ENCODE measurements at regions not wholly inside any gene's neighbourhood (a gene's known extent, or its start where the extent isn't known, plus 50 kb on each side); places are given as distances from the start of the nearest gene placed in this dataset.

DNA sequence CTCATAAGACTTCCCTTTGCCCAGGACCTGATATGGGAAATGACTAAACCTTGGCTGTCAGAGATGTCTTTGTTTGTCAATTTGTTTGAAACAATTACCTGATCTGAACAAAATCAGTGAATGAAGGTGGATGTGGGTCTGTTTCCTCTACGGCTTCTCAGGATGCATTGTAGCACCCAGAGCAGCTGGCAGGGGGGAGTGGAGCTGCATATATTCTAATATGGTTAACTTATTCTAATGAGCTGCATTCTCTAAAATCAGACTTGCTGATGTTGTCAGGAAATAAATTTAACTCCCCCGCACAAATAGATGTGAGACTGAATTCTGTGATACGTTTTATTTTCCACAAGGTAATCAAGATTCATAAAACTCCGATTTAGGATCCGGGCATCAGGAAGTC lies 665.4 kb downstream of the MAT2B start:
- H3K27me3 ChIP-seq (ENCODE audit: low read depth, low read length), result no peaks in the 10 kb centered on the region
- no peaks in the 10 kb centered on the region for H3K4me1 ChIP-seq (ENCODE audit: control insufficient read depth in 1 of 2, insufficient read depth in 2 of 2, low read length in 2 of 2)
- no peak overlapping the region for H3K4me3 ChIP-seq (ENCODE audit: low read depth in 1 of 2, low read length in 2 of 2)
- no peaks in the 10 kb centered on the region for H3K9me3 ChIP-seq (ENCODE audit: control insufficient read depth in 1 of 2, low read length in 2 of 2)
- no peaks in the 10 kb centered on the region for H3K36me3 ChIP-seq (ENCODE audit: control insufficient read depth in 1 of 2, insufficient read depth in 2 of 2, low read length in 2 of 2)
- H3K27ac ChIP-seq (ENCODE audit: low read length), result no peak overlapping the region

DNA sequence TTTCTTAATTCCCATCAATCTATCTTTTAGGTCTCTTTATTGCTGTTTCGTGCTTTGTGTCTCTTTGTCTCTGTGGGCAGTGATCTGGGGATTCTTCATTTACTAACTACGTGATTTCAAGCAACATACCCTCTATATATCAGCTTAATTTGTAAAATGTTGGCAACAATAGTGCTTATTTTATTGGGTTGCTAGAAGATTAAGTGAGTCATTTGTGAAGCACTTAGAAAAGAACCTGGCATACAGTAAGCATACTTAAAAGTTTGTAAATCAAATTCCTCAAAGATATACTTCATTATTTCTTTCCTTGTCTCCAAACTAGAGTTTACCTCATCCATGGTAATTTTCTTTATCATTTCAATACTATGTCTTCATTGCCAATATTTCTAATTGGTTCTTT lies 669.7 kb downstream of the MAT2B start:
- Histone ChIP-seq H3K9me3 (ENCODE audit: control insufficient read depth in 1 of 2, low read length in 2 of 2) (no peaks in the 10 kb centered on the region), H3K27ac (ENCODE audit: low read length) (no peak overlapping the region), H3K36me3 (ENCODE audit: control insufficient read depth in 1 of 2, insufficient read depth in 2 of 2, low read length in 2 of 2) (no peaks in the 10 kb centered on the region), H3K4me1 (ENCODE audit: control insufficient read depth in 1 of 2, insufficient read depth in 2 of 2, low read length in 2 of 2) (no peaks in the 10 kb centered on the region), H3K4me3 (ENCODE audit: low read depth in 1 of 2, low read length in 2 of 2) (no peak overlapping the region), H3K27me3 (ENCODE audit: low read depth, low read length) (no peaks in the 10 kb centered on the region)

DNA sequence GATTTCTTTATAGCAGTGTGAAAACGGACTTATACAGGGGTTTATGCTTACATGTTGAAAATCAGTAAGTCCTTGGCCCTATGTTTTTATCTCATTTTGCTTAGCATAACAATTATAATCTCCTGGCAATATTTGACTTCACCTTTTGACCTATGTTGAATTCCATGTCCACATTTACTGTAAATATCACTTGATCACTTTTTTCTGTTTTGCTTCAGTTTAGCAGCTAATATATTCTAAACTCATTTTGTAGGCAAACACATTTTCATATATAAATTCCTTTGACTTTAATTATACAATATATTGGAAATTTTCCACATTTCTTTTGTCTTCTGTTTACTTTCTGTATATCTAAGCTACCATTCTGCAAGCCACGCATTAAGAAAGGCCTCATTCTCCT lies 674.0 kb downstream of the MAT2B start:
- Histone ChIP-seq H3K27me3 (ENCODE audit: low read depth, low read length) (no peaks in the 10 kb centered on the region), H3K4me3 (ENCODE audit: low read depth in 1 of 2, low read length in 2 of 2) (no peak overlapping the region), H3K4me1 (ENCODE audit: control insufficient read depth in 1 of 2, insufficient read depth in 2 of 2, low read length in 2 of 2) (no peaks in the 10 kb centered on the region), H3K9me3 (ENCODE audit: control insufficient read depth in 1 of 2, low read length in 2 of 2) (no peaks in the 10 kb centered on the region), H3K27ac (ENCODE audit: low read length) (no peak overlapping the region), H3K36me3 (ENCODE audit: control insufficient read depth in 1 of 2, insufficient read depth in 2 of 2, low read length in 2 of 2) (no peaks in the 10 kb centered on the region)

DNA sequence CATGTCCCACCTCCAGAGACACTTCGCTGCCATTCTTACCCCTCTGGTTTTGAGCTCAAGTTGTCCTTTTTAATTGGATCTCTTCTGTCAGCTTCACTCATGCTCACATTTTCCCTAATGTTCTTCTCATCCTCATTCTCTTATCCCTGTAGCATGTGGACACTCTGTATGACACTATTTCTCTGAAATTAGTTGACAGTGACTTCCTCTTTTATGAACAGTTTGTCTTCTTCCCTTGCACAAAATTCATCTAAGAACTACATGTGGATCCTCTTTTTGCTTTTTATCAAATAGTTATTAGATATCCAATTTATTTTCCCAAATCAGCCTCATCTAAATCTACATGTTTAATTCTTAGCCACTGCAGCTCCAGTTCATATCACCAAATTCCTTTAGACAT lies 676.2 kb downstream of the MAT2B start:
- H3K27ac ChIP-seq (ENCODE audit: low read length), result no peak overlapping the region
- no peaks in the 10 kb centered on the region for H3K9me3 ChIP-seq (ENCODE audit: control insufficient read depth in 1 of 2, low read length in 2 of 2)
- H3K27me3 ChIP-seq (ENCODE audit: low read depth, low read length), result no peaks in the 10 kb centered on the region
- no peaks in the 10 kb centered on the region for H3K36me3 ChIP-seq (ENCODE audit: control insufficient read depth in 1 of 2, insufficient read depth in 2 of 2, low read length in 2 of 2)
- no peak overlapping the region for H3K4me3 ChIP-seq (ENCODE audit: low read depth in 1 of 2, low read length in 2 of 2)
- H3K4me1 ChIP-seq (ENCODE audit: control insufficient read depth in 1 of 2, insufficient read depth in 2 of 2, low read length in 2 of 2), result no peaks in the 10 kb centered on the region

DNA sequence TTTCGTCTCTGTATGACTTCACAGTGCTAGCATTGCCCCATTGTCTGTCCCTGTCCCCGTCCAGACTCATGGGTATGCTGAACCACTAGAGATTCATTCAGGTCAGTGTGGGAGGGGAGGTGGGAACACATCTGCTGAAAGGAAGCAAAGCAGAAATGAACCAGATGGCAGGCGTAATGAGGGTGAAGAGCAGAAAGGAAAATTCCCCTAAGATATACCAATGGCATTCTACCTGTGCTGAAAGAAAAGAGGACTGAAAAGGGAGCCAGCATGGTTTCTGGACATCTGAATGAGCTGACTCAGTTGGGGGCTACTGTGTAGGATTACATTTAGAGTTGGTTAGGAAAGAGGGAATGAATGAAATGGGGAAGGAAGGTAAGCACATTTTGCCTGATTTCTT lies 678.7 kb downstream of the MAT2B start:
- H3K4me1 ChIP-seq (ENCODE audit: control insufficient read depth in 1 of 2, insufficient read depth in 2 of 2, low read length in 2 of 2), result no peaks in the 10 kb centered on the region
- no peak overlapping the region for H3K27ac ChIP-seq (ENCODE audit: low read length)
- no peaks in the 10 kb centered on the region for H3K36me3 ChIP-seq (ENCODE audit: control insufficient read depth in 1 of 2, insufficient read depth in 2 of 2, low read length in 2 of 2)
- no peaks in the 10 kb centered on the region for H3K27me3 ChIP-seq (ENCODE audit: low read depth, low read length)
- no peaks in the 10 kb centered on the region for H3K9me3 ChIP-seq (ENCODE audit: control insufficient read depth in 1 of 2, low read length in 2 of 2)
- H3K4me3 ChIP-seq (ENCODE audit: low read depth in 1 of 2, low read length in 2 of 2), result no peak overlapping the region

DNA sequence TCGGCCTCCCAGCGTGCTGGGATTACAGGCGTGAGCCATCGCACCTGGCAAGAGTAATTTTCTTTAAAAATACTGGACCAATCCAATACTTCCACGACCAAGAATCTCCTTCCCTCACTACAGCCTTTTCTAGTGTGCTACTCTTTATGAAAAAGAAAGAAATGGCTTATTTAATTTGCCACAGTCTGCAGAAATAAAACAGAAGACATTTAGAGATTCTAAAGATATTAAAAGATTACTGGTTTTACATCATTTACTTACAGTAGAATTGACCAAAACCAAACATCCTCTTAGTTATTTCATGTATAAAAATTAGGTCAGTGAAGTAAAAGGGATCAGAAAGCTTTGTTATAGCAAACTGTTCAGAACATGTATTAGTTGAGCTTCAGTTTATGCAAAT lies 679.6 kb downstream of the MAT2B start:
- Histone ChIP-seq H3K4me1 (ENCODE audit: control insufficient read depth in 1 of 2, insufficient read depth in 2 of 2, low read length in 2 of 2) (no peaks in the 10 kb centered on the region), H3K36me3 (ENCODE audit: control insufficient read depth in 1 of 2, insufficient read depth in 2 of 2, low read length in 2 of 2) (no peaks in the 10 kb centered on the region), H3K4me3 (ENCODE audit: low read depth in 1 of 2, low read length in 2 of 2) (no peak overlapping the region), H3K9me3 (ENCODE audit: control insufficient read depth in 1 of 2, low read length in 2 of 2) (no peaks in the 10 kb centered on the region), H3K27me3 (ENCODE audit: low read depth, low read length) (no peaks in the 10 kb centered on the region), H3K27ac (ENCODE audit: low read length) (no peak overlapping the region)

DNA sequence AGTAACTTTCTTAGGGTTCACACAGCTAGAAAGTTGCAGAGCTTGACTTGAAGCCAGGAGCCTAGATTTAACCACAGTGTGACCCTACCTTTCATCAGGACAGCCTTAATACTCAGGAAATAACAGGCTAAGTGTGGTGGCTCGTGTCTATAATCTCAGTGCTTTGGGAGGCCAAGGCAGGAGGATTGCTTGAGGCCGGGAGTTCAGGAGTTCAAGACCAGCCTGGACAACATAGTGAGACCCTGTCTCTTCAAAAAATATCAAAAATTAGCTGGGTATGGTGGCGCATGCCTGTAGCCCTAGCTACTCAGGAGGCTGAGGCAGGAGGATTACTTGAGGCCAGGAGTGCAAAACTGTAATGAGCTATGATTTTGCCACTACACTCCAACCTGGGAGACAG lies 681.1 kb downstream of the MAT2B start:
- Histone ChIP-seq H3K4me1 (ENCODE audit: control insufficient read depth in 1 of 2, insufficient read depth in 2 of 2, low read length in 2 of 2) (no peaks in the 10 kb centered on the region), H3K36me3 (ENCODE audit: control insufficient read depth in 1 of 2, insufficient read depth in 2 of 2, low read length in 2 of 2) (no peaks in the 10 kb centered on the region), H3K4me3 (ENCODE audit: low read depth in 1 of 2, low read length in 2 of 2) (no peak overlapping the region), H3K9me3 (ENCODE audit: control insufficient read depth in 1 of 2, low read length in 2 of 2) (no peaks in the 10 kb centered on the region), H3K27me3 (ENCODE audit: low read depth, low read length) (no peaks in the 10 kb centered on the region), H3K27ac (ENCODE audit: low read length) (no peak overlapping the region)

DNA sequence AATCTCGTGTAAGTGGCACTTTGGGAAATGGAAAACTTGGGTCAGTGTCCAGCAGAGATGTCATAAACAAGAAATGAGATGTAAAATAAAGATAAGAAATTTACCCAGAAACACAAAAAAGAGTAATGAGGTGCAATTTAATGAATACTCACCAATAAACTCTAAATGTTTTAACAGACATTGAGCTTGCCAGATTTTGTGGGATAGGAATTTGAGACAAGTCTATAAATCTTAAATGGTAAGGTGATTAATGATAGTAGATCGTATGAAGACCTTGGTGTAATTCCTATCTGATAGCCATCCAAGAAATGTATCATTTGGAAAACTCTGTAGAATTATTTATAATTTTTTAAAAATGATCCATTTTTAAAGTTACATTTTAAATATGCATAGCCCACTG lies 682.4 kb downstream of the MAT2B start:
- Histone ChIP-seq H3K4me1 (ENCODE audit: control insufficient read depth in 1 of 2, insufficient read depth in 2 of 2, low read length in 2 of 2) (no peaks in the 10 kb centered on the region), H3K27me3 (ENCODE audit: low read depth, low read length) (no peaks in the 10 kb centered on the region), H3K4me3 (ENCODE audit: low read depth in 1 of 2, low read length in 2 of 2) (no peak overlapping the region), H3K36me3 (ENCODE audit: control insufficient read depth in 1 of 2, insufficient read depth in 2 of 2, low read length in 2 of 2) (no peaks in the 10 kb centered on the region), H3K9me3 (ENCODE audit: control insufficient read depth in 1 of 2, low read length in 2 of 2) (no peaks in the 10 kb centered on the region), H3K27ac (ENCODE audit: low read length) (no peak overlapping the region)

DNA sequence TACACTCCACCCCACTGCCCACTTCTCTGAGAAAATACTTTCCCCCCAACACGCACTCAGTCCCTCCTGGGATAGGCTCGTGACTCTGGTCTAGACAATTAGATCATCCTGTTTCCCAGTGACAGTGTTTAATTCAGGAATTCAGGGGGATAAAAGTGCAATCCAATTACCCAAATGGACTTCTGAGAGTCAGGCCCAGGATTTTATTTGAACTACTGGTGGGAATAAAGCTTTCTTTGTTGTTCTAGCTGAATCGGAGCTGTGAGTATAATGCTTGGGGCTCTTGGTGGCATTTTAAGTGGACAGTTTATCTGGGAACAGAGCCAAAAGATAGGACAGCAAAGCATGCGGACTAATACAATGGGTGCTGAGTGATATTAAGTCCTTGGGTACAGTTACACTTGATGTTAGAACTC lies 683.3 kb downstream of the MAT2B start:
- no peaks in the 10 kb centered on the region for H3K9me3 ChIP-seq (ENCODE audit: control insufficient read depth in 1 of 2, low read length in 2 of 2)
- no peaks in the 10 kb centered on the region for H3K36me3 ChIP-seq (ENCODE audit: control insufficient read depth in 1 of 2, insufficient read depth in 2 of 2, low read length in 2 of 2)
- H3K4me1 ChIP-seq (ENCODE audit: control insufficient read depth in 1 of 2, insufficient read depth in 2 of 2, low read length in 2 of 2), result no peaks in the 10 kb centered on the region
- no peaks in the 10 kb centered on the region for H3K27me3 ChIP-seq (ENCODE audit: low read depth, low read length)
- H3K4me3 ChIP-seq (ENCODE audit: low read depth in 1 of 2, low read length in 2 of 2), result no peak overlapping the region
- no peak overlapping the region for H3K27ac ChIP-seq (ENCODE audit: low read length)

DNA sequence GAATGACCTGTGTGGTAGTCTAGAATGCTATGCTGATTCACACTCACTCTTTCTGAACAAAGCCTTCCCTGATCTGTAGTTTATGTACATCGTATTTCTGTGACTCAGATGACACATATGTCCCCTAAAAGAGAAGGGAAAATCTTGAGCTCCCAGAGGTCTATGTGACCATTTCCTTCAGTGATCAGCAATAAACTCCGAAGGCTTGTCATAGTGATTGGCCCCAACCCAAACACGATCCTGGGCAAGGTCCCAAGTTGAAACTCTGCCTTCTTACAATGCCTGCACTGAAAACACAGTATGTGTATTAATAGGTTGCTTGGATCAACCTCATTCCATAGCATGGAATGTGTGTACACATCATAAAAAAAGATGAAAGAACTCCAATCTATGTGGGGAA lies 685.8 kb downstream of the MAT2B start:
- Histone ChIP-seq H3K4me1 (ENCODE audit: control insufficient read depth in 1 of 2, insufficient read depth in 2 of 2, low read length in 2 of 2) (no peaks in the 10 kb centered on the region), H3K4me3 (ENCODE audit: low read depth in 1 of 2, low read length in 2 of 2) (no peak overlapping the region), H3K9me3 (ENCODE audit: control insufficient read depth in 1 of 2, low read length in 2 of 2) (no peaks in the 10 kb centered on the region), H3K27ac (ENCODE audit: low read length) (no peak overlapping the region), H3K27me3 (ENCODE audit: low read depth, low read length) (no peaks in the 10 kb centered on the region), H3K36me3 (ENCODE audit: control insufficient read depth in 1 of 2, insufficient read depth in 2 of 2, low read length in 2 of 2) (no peaks in the 10 kb centered on the region)

DNA sequence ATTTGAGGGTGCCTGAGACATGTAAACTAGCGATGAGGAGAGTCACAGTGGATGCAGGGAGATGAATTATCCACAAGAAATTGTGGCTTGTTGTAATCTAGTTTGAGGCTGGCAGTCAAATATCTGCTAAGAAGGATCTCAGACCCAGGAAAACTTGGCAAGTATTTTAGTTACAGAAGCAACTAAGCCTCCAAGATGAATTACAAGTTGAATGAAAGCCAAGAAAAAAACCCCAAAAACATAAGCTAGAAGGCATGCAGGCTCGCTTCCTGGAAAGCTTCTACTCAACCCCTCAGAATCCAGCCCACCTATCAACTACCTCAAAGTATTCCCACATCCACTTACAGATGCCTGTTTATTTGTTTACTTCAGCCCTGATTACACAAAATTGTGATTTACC lies 696.9 kb downstream of the MAT2B start:
- Histone ChIP-seq H3K27me3 (ENCODE audit: low read depth, low read length) (no peaks in the 10 kb centered on the region), H3K4me3 (ENCODE audit: low read depth in 1 of 2, low read length in 2 of 2) (no peak overlapping the region), H3K4me1 (ENCODE audit: control insufficient read depth in 1 of 2, insufficient read depth in 2 of 2, low read length in 2 of 2) (no peaks in the 10 kb centered on the region), H3K27ac (ENCODE audit: low read length) (no peak overlapping the region), H3K36me3 (ENCODE audit: control insufficient read depth in 1 of 2, insufficient read depth in 2 of 2, low read length in 2 of 2) (no peaks in the 10 kb centered on the region), H3K9me3 (ENCODE audit: control insufficient read depth in 1 of 2, low read length in 2 of 2) (no peaks in the 10 kb centered on the region)

DNA sequence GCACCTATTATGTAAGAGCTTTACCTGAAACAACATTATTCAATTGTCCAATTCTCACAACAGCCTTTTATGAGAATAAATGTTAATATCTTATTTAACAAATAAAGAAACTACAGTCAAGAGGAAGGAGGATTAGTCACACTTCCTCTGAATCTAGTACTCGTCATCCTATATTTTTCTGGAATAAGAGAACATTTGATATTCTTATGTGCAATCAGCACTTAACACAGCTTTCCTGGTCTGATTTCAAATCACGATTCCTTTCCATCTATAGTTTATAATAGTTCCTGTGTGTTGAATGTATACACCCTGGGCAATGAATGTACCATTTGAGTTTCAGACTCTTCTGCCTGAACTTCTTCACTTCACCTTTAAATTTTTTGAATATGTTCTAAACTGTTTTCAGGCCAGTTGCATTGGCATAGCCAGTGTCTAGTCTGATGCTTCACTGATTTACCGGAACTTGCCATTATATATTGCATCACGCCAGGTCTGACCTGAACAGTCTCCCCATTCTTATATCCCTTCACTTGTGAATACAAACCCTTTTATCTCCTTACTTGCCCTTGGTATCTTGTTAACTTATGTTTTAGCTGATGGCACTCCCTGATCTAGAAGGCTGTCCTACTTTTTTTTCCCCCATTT lies 698.3 kb downstream of the MAT2B start:
- no peaks in the 10 kb centered on the region for H3K4me1 ChIP-seq (ENCODE audit: control insufficient read depth in 1 of 2, insufficient read depth in 2 of 2, low read length in 2 of 2)
- H3K27me3 ChIP-seq (ENCODE audit: low read depth, low read length), result no peaks in the 10 kb centered on the region
- H3K27ac ChIP-seq (ENCODE audit: low read length), result no peak overlapping the region
- no peaks in the 10 kb centered on the region for H3K36me3 ChIP-seq (ENCODE audit: control insufficient read depth in 1 of 2, insufficient read depth in 2 of 2, low read length in 2 of 2)
- H3K4me3 ChIP-seq (ENCODE audit: low read depth in 1 of 2, low read length in 2 of 2), result no peak overlapping the region
- H3K9me3 ChIP-seq (ENCODE audit: control insufficient read depth in 1 of 2, low read length in 2 of 2), result no peaks in the 10 kb centered on the region

Data from muscle layer of duodenum (tissue), 2 donors.